GM12878 (cell line): ENCODE measurements at regions not wholly inside any gene's neighbourhood (a gene's known extent, or its start where the extent isn't known, plus 50 kb on each side); places are given as distances from the start of the nearest gene placed in this dataset.

Experiments used
- ATAC-seq: fragments of 200-7000 bp; cut with Tn5 transposase; 3 replicates; pipeline ENCODE4 v1.9.1; 2020; ENCODE audit warnings: mild to moderate bottlenecking, moderate library complexity
- BruUV-seq: library from RNA; stranded (reverse); fragments of 400-500 nt; replicated peaks from 2 replicates; lab custom pipeline; 2021; lab: Mats Ljungman, UMichigan
- CTCF ChIA-PET: fragments of 300-600 bp; sonication (Branson Sonifier 250); formaldehyde crosslinking; extraction: SDS; loops from one replicate; lab custom pipeline; 2021; ENCODE audit warnings: inconsistent platforms; lab: Yijun Ruan, JAX
- POLR2A ChIA-PET: fragments of 350-600 bp; formaldehyde crosslinking; extraction: SDS; loops from one replicate; lab custom pipeline; 2021; ENCODE audit warnings: inconsistent platforms; lab: Charles Lee
- RAD21 ChIA-PET: fragments of 300-600 bp; sonication (Branson Sonifier 250); formaldehyde crosslinking; loops from one replicate; lab custom pipeline; 2023; ENCODE audit warnings: antibody characterized with exemption; ENCODE audit not compliant: unreplicated experiment; lab: Charles Lee
- SMC1A ChIA-PET: fragments of 300-600 bp; sonication (Branson Sonifier 250); formaldehyde crosslinking; loops from one replicate; lab custom pipeline; 2023; ENCODE audit not compliant: unreplicated experiment, uncharacterized antibody; lab: Charles Lee
- DNase-seq: peaks from one replicate; pipeline ENCODE4 v3.0.0-alpha.2; 2011; ENCODE audit warnings: low read depth, low spot score
- FAIRE-seq: peaks from 3 replicates; lab custom pipeline; 2011; peaks lifted over from hg19 to GRCh38; lab: Jason Lieb, UNC
- H2AFZ ChIP-seq: 2 replicates; pipeline ENCODE4 v1.6.0; 2011; ENCODE audit warnings: low read depth, low read length, control low read depth; ENCODE audit not compliant: control insufficient read depth
- H3K27ac ChIP-seq: 2 replicates; pipeline ENCODE4 v1.5.1; 2011; ENCODE audit warnings: control low read depth; ENCODE audit not compliant: control insufficient read depth, insufficient read depth
- H3K27me3 ChIP-seq, 2 experiments: replicated peaks in 1 of 2; 2 replicates each; pipeline versions ENCODE4 v1.6.0 to v1.6.1; 2011; ENCODE audit warnings: low read length in 1 of 2; ENCODE audit not compliant: control insufficient read depth in 2 of 2, insufficient read depth in 2 of 2
- H3K36me3 ChIP-seq, 2 experiments: 2 replicates each; pipeline ENCODE4 v1.5.1; 2011; ENCODE audit warnings: low read length in 1 of 2; ENCODE audit not compliant: control insufficient read depth in 2 of 2, insufficient read depth in 2 of 2
- H3K4me1 ChIP-seq: 2 replicates; pipeline ENCODE4 v1.6.1; 2011; ENCODE audit warnings: mild to moderate bottlenecking, low read length, moderate library complexity, mixed read lengths; ENCODE audit not compliant: control insufficient read depth, insufficient read depth
- H3K4me2 ChIP-seq: 2 replicates; pipeline ENCODE4 v1.6.0; 2011; ENCODE audit warnings: control low read depth; ENCODE audit not compliant: control insufficient read depth, insufficient read depth
- H3K4me3 ChIP-seq: fragments of 200-600 bp; sonication (generic); 2 replicates; pipeline ENCODE4 v1.5.1; 2016
- H3K79me2 ChIP-seq: 2 replicates; pipeline ENCODE4 v1.6.0; 2011; ENCODE audit warnings: low read length; ENCODE audit not compliant: control insufficient read depth, insufficient read depth
- H3K9ac ChIP-seq: 2 replicates; pipeline ENCODE4 v1.8.0; 2011; ENCODE audit warnings: low read length, control low read depth, mixed read lengths; ENCODE audit not compliant: control insufficient read depth, insufficient read depth
- H3K9me3 ChIP-seq: replicated peaks from 3 replicates; pipeline ENCODE4 v1.5.1; 2011; ENCODE audit warnings: mild to moderate bottlenecking, low read length; ENCODE audit not compliant: control insufficient read depth, insufficient read depth
- H4K20me1 ChIP-seq: 2 replicates; pipeline ENCODE4 v1.6.0; 2011; ENCODE audit not compliant: control insufficient read depth, insufficient read depth
- BACH1 ChIP-seq: fragments of 450-650 bp; IDR thresholded peaks from 2 replicates; pipeline ENCODE4 v1.6.1; 2017; ENCODE audit warnings: mild to moderate bottlenecking, borderline replicate concordance
- BRCA1 ChIP-seq: IDR thresholded peaks from 2 replicates; pipeline ENCODE4 v1.6.1; 2011; ENCODE audit warnings: low read depth, low read length, improper control_type of control experiment
- EP300 ChIP-seq, 2 experiments: fragments of 150-350 bp in 1 of 2; IDR thresholded peaks; 2 replicates each; pipeline ENCODE4 v1.6.1; 2011 to 2012; ENCODE audit warnings: low read depth in 2 of 2, low read length in 2 of 2, borderline replicate concordance in 1 of 2, improper control_type of control experiment in 1 of 2, inconsistent platforms in 1 of 2; ENCODE audit not compliant: control insufficient read depth in 1 of 2
- ETV6 ChIP-seq, 2 experiments: fragments of 450-650 bp in 1 of 2; IDR thresholded peaks in 1 of 2; conservative IDR thresholded peaks in 1 of 2; 2 replicates each; pipeline ENCODE4 v1.6.1; 2014; ENCODE audit warnings: antibody characterized with exemption in 1 of 2, borderline replicate concordance in 1 of 2, low read depth in 1 of 2, mild to moderate bottlenecking in 1 of 2, moderate library complexity in 1 of 2
- GATAD2B ChIP-seq: fragments of 450-650 bp; conservative IDR thresholded peaks from 2 replicates; pipeline ENCODE4 v1.6.1; 2017; ENCODE audit warnings: low read depth, mild to moderate bottlenecking, moderate library complexity
- NFIC ChIP-seq: IDR thresholded peaks from 2 replicates; pipeline ENCODE4 v1.6.1; 2012; ENCODE audit warnings: low read depth, mild to moderate bottlenecking, inconsistent platforms, low read length, moderate library complexity
- POLR2AphosphoS2 ChIP-seq: IDR thresholded peaks from 2 replicates; pipeline ENCODE4 v1.6.1; 2011; ENCODE audit warnings: low read depth, mild to moderate bottlenecking, low read length, improper control_type of control experiment, moderate library complexity
- RB1 ChIP-seq: fragments of 450-650 bp; formaldehyde crosslinking; IDR thresholded peaks from 2 replicates; pipeline ENCODE4 v1.6.1; 2017; ENCODE audit warnings: mild to moderate bottlenecking, borderline replicate concordance
- RCOR1 ChIP-seq: conservative IDR thresholded peaks from 2 replicates; pipeline ENCODE4 v1.6.1; 2012; ENCODE audit warnings: low read depth, low read length, improper control_type of control experiment
- TAF1 ChIP-seq: IDR thresholded peaks from 2 replicates; pipeline ENCODE4 v1.6.1; 2011; ENCODE audit warnings: mild to moderate bottlenecking, low read depth, low read length, borderline replicate concordance
- TBL1XR1 ChIP-seq: IDR thresholded peaks from 2 replicates; pipeline ENCODE4 v1.6.1; 2012; ENCODE audit warnings: low read depth, low read length, improper control_type of control experiment
- WGBS: methylation state at CpG from one replicate; pipeline ENCODE4 v1.1.6; 2016; ENCODE audit warnings: low lambda C conversion rate; ENCODE audit not compliant: insufficient replicate concordance, insufficient coverage; ENCODE audit errors: missing lambda C conversion rate; 5-methylcytosine and 5-hydroxymethylcytosine counted together
- in situ Hi-C: fragments of 300-500 bp; cut with MboI; formaldehyde crosslinking; loops from 9 replicates; pipeline ENCODE4 v1.14.3; 2018; ENCODE audit warnings: mixed read lengths
- intact Hi-C: fragments of 100-400 bp; cut with micrococcal nuclease; formaldehyde crosslinking; loops from one replicate; pipeline ENCODE4 v1.14.2; 2022; ENCODE audit not compliant: unreplicated experiment
- TF ChIP-seq, protein P1 (sequence below): IDR thresholded peaks from 2 replicates; pipeline ENCODE4 v1.6.1; 2011; ENCODE audit warnings: mild to moderate bottlenecking, low read depth, low read length, moderate library complexity; ENCODE audit not compliant: insufficient replicate concordance
- TF ChIP-seq, protein P2 (sequence below): fragments of 450-650 bp; formaldehyde crosslinking; IDR thresholded peaks from 2 replicates; pipeline ENCODE4 v1.4.0; 2020; ENCODE audit warnings: mild to moderate bottlenecking, moderate library complexity
- TF ChIP-seq, protein P3 (sequence below): fragments of 450-650 bp; IDR thresholded peaks from 2 replicates; pipeline ENCODE4 v1.6.1; 2017; ENCODE audit warnings: borderline replicate concordance

DNA sequence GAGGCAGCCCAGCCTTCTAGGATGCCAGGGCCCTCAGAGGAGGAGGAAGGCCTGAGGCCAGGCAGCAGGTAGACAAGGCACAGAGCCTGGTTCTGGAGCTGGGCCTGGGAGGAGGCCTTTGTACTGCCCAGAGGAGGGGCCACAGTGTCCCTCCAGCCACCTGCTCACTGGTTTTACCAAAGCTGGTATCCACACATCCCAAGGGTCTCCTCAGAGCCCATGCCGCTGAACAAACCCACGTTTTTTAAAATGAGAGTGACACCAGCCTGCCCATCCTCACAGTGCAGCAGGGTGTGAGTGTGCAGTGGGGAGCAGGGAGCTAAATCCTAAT is 162.7 kb downstream of the LY86 start:
- ATAC-seq, result no peak
- no peaks in the 10 kb centered on the region for H3K27me3 ChIP-seq
- no peak for FAIRE-seq
- H4K20me1 ChIP-seq, result no peaks in the 10 kb centered on the region
- SMC1A ChIA-PET, result interaction anchor here (1.5 kb wide), 1 partner anchor 29 kb away, joined by 3 read pairs; no protein-coding TSS in a partner anchor
- H3K79me2 ChIP-seq, result no peaks in the 10 kb centered on the region
- TF ChIP-seq, protein P1, sequence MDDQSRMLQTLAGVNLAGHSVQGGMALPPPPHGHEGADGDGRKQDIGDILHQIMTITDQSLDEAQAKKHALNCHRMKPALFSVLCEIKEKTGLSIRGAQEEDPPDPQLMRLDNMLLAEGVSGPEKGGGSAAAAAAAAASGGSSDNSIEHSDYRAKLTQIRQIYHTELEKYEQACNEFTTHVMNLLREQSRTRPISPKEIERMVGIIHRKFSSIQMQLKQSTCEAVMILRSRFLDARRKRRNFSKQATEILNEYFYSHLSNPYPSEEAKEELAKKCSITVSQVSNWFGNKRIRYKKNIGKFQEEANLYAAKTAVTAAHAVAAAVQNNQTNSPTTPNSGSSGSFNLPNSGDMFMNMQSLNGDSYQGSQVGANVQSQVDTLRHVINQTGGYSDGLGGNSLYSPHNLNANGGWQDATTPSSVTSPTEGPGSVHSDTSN, result no peak
- no peak for TF ChIP-seq RB1
- TF ChIP-seq NFIC, result no peak
- TF ChIP-seq GATAD2B, result no peak
- TF ChIP-seq ETV6 (conservative IDR thresholded peaks at IDR 0.05 in 1 of 2, IDR thresholded peaks at IDR 0.05 in 1 of 2; ENCODE audit: borderline replicate concordance in 1 of 2, low read depth in 1 of 2), result no peak
- TF ChIP-seq BACH1, result no peak
- TF ChIP-seq TBL1XR1, result no peak
- TF ChIP-seq BRCA1, result no peak
- TF ChIP-seq, protein P2, sequence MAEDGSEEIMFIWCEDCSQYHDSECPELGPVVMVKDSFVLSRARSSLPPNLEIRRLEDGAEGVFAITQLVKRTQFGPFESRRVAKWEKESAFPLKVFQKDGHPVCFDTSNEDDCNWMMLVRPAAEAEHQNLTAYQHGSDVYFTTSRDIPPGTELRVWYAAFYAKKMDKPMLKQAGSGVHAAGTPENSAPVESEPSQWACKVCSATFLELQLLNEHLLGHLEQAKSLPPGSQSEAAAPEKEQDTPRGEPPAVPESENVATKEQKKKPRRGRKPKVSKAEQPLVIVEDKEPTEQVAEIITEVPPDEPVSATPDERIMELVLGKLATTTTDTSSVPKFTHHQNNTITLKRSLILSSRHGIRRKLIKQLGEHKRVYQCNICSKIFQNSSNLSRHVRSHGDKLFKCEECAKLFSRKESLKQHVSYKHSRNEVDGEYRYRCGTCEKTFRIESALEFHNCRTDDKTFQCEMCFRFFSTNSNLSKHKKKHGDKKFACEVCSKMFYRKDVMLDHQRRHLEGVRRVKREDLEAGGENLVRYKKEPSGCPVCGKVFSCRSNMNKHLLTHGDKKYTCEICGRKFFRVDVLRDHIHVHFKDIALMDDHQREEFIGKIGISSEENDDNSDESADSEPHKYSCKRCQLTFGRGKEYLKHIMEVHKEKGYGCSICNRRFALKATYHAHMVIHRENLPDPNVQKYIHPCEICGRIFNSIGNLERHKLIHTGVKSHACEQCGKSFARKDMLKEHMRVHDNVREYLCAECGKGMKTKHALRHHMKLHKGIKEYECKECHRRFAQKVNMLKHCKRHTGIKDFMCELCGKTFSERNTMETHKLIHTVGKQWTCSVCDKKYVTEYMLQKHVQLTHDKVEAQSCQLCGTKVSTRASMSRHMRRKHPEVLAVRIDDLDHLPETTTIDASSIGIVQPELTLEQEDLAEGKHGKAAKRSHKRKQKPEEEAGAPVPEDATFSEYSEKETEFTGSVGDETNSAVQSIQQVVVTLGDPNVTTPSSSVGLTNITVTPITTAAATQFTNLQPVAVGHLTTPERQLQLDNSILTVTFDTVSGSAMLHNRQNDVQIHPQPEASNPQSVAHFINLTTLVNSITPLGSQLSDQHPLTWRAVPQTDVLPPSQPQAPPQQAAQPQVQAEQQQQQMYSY (CRISPR knock-in tag), result no peak
- TF ChIP-seq TAF1, result no peak
- TF ChIP-seq POLR2AphosphoS2, result no peak
- TF ChIP-seq, protein P3, sequence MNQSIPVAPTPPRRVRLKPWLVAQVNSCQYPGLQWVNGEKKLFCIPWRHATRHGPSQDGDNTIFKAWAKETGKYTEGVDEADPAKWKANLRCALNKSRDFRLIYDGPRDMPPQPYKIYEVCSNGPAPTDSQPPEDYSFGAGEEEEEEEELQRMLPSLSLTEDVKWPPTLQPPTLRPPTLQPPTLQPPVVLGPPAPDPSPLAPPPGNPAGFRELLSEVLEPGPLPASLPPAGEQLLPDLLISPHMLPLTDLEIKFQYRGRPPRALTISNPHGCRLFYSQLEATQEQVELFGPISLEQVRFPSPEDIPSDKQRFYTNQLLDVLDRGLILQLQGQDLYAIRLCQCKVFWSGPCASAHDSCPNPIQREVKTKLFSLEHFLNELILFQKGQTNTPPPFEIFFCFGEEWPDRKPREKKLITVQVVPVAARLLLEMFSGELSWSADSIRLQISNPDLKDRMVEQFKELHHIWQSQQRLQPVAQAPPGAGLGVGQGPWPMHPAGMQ, result no peak
- no peak for TF ChIP-seq EP300 (IDR thresholded peaks at IDR 0.05; ENCODE audit: borderline replicate concordance in 1 of 2, control insufficient read depth in 1 of 2, low read depth in 2 of 2, low read length in 2 of 2)
- no peak for TF ChIP-seq RCOR1
- intact Hi-C loops (no loop called here), in situ Hi-C loops (no loop called here)
- H2AFZ ChIP-seq, result no peak overlapping the region
- no peak overlapping the region for H3K9ac ChIP-seq
- no peak overlapping the region for H3K4me2 ChIP-seq
- BruUV-seq, result no TSS peak
- H3K36me3 ChIP-seq, result no peaks in the 10 kb centered on the region
- RAD21 ChIA-PET, result no interaction called here
- no peaks in the 10 kb centered on the region for H3K9me3 ChIP-seq
- H3K4me1 ChIP-seq, result no peaks in the 10 kb centered on the region
- WGBS, result 58% methylated on average over 2 of the region's 2 CpGs
- H3K27ac ChIP-seq, result no peak overlapping the region
- CTCF ChIA-PET, result interaction anchor here (0.9 to 2.7 kb wide), 2 partner anchors 32 to 75 kb away, joined by 3 to 11 read pairs; no protein-coding TSS in a partner anchor
- POLR2A ChIA-PET, result no interaction called here
- no peak overlapping the region for H3K4me3 ChIP-seq
- no peak for DNase-seq
